OCI-M2 (cell line): ENCODE measurements at regions not wholly inside any gene's neighbourhood (a gene's known extent, or its start where the extent isn't known, plus 50 kb on each side); places are given as distances from the start of the nearest gene placed in this dataset.
"Not testable (repeated sequence)": the region's sequence is repeated elsewhere in the genome, so short reads cannot be mapped to it uniquely, and the experiment has no call there.

Experiments used
- DNase-seq: peaks from one replicate; lab custom pipeline; 2025; ENCODE audit not compliant: unreplicated experiment; lab: John Stamatoyannopoulos, UW

DNA sequence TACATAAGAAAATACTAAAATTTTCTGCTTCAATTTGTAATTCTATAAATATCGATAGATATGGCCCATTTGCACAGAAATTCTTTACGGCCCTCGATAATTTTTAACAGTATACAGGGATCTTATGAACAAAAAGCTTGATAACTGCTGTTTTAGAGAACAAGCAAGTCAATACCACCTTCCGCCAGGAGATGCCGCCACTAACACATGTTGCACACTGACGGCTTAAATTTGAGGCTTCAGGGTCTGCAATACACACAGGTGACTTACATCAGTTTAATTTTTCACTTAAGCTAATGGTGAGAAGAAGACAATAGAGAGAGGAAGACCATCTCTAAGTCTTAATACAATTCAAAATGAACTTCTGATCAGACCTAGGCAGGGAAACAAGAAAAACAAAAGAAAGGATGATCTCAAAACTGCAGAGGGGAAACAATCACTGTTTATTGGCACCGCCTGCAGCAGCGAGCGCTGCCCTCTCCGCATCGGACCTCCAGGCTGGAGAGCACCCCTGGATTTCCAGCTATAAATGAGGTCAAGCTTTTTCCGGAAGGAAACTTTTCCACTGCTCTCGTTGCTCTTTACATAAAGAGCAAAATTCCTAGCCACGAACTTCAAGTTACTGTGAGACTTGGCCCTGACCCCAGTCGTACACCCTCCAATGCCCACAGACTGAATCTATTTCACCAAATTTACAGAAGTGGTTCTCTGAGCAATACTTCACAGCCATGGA, 53.9 kb downstream of the OTOR start:
- peak; percentile 48 for DNase-seq

DNA sequence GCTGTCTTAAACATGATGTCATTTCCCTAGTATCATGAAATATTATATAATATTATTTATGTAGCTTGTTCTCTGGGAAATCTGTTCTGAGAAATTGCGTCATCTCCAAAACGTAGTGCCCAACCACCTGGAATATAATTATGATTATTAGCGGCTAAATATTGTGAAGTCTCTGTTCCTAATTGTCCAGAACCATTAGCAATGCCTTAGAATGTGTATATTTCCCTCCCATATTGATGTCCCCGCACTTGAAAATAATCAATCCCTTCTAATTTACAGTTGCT, 54.4 kb downstream of the OTOR start:
- no peak for DNase-seq

DNA sequence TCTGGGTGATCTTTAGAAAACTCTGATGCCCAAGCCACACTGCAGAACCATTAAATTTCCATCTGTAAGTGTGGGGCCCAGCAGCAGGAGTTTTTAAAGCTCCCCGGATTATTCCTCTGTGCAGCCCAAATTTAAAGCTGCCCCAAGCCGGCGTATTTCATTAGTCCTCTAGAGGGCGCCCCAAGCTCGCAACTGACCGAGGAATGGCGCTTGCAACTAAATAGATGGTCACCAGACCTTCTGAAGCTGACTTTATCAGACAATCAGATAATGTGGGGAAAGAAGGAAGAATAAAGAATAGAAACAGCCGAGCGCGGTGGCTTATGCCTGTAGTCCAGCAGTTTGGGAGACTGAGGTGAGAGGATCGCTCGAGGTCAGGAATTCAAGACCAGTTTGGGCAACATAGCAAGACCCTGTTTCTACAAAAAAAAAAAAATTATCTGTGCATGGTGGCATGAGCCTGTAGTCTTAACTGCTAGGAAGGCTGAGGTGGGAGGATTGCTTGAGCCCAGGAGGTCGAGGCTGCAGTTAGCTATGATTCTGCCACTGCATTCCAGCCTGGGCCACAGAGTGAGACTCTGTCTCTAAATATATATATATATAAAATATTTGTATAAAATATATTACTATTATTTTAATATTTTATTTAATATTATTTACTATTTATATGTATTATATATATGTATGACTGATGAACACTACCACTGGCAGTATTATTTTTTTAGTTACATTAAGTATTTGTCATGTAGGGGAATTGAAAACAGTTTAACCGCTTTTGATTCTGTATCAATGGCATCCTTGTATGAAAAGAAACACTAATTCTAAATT, 56.0 kb downstream of the OTOR start:
- no peak for DNase-seq

DNA sequence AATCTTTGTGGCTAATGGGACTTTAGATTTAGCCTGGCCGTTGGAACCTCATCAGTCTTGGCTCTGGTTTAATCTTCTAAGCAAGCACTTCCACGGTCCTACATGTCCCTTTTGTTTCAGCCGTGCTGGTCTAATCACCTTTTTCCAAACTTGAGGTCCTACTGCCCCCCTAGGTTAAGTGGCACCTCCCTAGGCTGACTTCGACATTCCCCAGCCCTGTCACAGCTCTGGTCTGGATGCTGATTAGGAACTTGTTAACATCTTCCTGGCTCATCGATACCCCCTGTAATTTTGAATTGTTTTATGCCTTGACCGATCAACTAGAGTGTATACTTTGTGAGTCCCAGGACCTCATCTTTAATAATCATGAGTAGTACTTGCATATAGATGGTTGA, 56.6 kb downstream of the OTOR start:
- DNase-seq = no peak

- DNase-seq = no peak
Observed at GRCh38 chr20:16806061-16806460, 57.9 kb downstream of the OTOR start.

- DNase-seq = no peak
Observed at GRCh38 chr20:16806886-16807285, 58.7 kb downstream of the OTOR start.

- DNase-seq = no peak
Observed at GRCh38 chr20:16808796-16809195, 60.6 kb downstream of the OTOR start.

DNA sequence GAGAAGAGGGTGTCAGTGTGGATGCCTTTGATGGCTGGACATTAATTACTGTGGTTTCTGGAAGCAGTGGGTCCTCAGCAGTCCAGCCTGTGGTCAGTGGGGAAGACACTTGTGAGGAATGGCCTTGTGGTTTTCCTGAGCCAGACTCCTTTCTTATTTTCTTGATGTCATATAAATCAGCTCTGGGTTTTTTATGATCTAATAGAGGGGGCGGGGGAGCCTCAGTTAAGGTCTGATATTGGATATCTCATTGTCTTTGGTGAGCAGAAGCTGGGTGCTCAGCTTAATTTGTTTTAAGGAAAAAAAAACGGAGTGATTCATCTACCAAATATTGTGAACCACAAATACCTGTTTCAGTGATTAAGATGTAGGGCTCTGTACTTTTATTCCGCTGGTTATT, 62.1 kb downstream of the OTOR start:
- no peak for DNase-seq

DNA sequence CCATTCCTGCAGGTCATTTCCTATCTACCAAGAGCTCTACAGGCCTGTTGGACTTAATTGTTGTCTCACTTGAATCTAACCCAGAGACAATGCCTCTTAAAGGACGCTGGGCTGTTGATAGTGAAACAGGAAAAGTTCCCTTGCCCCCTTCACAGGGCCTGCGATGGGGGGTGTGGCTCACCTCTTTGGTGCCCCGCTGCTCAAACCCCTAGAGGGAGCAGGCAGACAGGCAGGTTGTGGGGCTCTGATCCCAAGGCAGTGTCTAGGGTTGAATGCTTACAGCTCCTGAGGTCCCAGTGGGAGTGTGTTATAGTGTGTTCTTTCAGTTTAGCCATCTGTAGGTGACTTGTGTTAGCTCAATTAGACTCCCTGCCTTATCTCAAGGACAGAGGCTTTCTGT, 68.0 kb downstream of the OTOR start:
- no peak for DNase-seq

DNA sequence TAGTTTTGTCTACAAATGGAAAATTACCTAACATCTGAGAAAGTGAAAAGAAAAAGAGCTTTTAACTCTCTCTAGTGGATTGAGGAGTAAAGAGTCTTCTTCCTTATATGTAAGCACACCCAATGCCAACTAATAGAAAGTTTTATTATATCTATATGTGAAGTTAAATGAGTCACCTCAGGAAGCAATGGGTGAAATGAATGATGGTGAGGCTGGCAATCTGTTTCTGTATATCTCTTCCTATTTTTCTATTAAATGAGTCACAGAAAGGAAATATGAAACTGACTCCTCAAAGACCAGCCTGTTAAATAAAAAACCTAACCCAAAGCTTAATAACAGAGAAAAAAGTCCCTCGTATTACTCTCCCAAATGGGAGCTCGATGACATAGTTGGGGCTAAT, 71.3 kb downstream of the OTOR start:
- no peak for DNase-seq

DNA sequence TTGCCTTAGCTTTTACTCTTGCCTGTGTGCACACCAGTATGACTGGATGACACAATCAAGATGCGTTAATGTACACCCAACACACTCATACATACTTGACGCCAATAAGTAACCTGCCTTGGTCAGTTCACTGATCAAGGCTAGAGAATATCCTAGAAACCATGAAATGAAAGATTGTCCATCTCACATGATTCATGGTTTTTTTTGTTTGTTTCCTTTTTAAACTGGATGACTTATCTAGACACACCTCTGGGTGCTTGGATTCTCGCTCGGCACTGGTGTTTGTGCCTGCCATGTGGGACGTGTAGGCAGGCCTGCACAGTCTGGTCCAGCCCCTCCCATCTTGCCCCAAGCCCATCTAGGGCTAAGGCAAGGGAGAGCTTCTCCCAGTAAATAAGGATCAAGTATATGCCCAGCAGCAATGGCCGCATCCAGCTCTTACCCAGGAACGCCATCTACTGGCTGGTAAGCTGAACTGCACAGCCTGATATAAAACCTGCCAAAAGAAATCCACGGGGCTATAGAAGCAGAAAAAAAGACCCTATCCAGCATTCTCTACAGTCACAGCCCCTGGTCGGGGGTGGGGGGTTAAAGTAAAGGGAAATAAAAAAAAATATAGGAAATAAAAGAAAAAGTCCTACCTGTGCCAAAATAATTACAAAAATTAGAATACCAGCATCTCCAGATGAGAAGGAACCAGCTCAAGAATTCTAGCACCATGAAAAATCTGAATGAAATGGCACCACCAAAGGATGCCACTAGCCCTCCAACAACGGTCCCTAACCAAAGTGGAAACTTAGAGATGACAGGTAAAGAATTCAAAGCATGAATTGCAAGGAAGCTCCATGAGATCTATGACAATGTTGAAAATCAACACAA, 73.3 kb downstream of the OTOR start:
- DNase-seq = no peak

DNA sequence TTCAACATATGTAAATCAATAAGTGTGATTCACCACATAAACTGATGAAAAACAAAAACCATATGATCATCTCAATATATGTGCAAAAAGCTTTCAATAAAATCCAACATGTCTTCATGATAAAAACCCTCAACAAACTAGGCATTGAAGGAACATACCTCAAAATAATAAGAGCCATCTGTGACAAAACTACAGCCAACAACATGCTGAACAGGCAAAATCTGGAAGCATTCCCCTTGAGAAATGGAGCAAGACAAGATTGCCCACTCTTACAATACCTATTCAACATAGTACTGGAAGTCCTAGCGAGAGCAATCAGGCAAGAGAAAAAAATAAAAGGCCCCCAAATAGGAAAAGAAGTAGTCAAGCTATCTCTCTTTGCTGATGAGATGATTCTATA, 76.5 kb downstream of the OTOR start:
- no peak for DNase-seq

DNA sequence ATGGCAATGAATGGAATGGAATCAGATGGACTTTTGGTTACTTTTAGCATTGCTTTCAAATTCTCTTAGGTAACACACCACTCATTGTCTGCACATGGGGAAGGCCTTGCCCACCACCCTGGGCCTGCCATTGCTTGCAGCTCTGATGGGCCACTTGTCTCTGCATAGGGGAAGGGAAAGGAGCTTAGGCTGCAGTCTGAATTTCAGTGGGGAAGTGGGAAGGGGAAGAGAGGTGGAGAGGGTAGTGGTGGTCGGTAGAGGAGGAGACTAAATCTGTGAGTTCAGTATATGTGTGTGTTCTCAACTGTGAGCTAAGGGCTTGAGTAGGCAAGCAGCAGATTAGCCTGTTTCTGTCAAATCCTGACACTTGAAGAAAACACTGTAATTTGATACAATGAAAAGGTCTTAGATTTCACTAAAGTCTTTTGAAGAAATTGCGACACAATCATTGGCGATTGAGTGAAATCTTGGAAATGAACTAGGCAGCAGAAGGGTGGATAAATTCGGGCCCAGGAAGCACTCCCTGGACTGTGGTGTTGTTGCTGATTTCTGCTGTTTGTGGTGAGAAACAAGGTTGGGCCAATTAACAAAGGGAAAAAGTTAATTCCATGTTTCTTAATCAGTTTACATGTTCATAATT, 80.6 kb downstream of the OTOR start:
- DNase-seq = no peak

DNA sequence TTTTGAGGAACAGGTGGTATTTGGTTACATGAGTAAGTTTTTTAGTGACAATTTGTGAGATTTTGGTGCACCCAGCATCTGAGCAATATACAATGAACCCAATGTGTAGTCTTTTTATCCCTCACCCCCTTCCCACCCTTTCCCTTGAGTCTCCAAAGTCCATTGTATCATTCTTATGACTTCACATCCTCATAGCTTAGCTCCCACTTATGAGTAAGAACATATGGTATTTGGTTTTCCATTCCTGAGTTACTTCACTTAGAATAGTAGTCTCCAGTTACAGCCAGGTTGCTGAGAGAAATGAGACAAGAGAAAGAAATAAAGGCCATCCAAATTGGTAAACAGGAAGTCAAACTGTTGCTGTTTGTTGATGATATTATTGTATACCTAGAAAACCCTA, 87.5 kb downstream of the OTOR start:
- not testable (repeated sequence) for DNase-seq

DNA sequence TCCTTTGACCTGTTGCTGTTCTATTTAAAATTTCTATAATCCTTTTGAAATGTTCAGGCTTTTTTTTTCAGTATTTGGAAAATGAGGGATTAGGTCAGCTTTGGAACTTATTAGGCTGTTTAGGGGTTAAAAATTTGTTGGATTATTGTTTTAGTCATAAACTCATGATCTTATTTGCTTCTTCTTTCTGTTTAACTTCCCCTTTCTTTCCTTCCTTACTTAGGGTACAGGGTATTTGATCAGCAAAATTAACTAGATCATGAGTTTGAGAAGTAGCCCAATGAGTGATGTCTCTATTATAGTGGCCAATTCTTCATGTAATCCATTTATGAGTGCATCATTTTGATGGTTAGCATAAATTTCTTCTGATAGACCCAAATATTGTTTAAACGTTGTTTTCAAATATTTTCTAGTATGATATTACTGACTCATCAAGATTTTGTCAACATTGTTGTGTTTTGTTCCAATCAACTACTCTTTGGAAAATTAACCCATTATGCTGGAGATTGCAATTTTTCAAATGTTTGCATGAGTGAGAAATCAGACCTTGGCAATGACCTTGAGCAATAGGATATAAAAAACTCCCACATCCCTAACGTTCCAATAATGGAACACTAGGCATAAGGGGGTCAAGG, 94.4 kb downstream of the OTOR start:
- no peak for DNase-seq

DNA sequence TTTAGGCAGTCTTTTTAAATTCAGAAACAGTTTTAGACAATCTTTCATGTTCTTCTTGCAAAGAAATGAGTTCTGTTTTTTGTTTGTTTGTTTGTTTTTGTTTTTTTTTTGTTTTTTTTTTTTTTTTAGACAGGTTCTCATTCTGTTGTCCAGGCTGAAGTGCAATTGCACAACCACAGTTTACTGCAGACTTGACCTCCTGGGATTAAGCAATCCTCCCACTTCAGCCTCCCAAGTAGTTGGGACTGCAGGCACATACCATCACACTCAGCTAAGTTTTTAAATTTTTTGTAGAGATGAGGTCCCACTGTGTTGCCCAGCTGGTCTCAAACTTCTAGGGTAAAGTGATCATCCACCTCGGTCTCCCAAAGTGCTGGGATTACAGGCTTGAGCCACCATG, 96.2 kb downstream of the OTOR start:
- DNase-seq = no peak

- DNase-seq = no peak
Observed at GRCh38 chr20:16846006-16846405, 97.8 kb downstream of the OTOR start.

GRCh38 chr20:16848061-16848460, 99.9 kb downstream of the OTOR start:
- DNase-seq = no peak

GRCh38 chr20:16848526-16848925, 100.4 kb downstream of the OTOR start:
- no peak for DNase-seq

GRCh38 chr20:16860914-16861313, 112.8 kb downstream of the OTOR start:
- no peak for DNase-seq

DNA sequence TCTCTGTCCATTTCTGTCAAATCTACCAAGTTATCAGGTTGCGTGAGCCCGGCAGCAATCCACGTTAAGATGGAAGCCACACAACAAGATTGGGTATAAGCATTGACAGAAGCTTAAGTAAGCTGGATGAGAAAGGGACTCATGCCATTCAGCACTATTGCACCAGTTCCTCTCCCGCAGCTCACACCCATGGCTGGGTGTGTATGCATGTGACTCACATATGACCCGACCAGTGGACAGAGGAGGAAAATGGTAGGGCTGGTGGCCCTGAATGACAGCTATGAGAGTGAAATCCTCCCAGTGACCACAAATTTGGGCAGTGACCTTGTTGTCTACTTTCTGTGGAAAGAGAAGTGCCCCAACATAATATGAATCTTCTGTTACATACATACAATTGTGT, 113.5 kb downstream of the OTOR start:
- DNase-seq = no peak
